Fibroblast of skin of left quadriceps (primary cell): ENCODE measurements at regions not wholly inside any gene's neighbourhood (a gene's known extent, or its start where the extent isn't known, plus 50 kb on each side); places are given as distances from the start of the nearest gene placed in this dataset.
"Not testable (repeated sequence)": the region's sequence is repeated elsewhere in the genome, so short reads cannot be mapped to it uniquely, and the experiment has no call there.

Source experiments
- DNase-seq, 2 experiments: peaks; one replicate each; pipeline ENCODE4 v3.0.0-alpha.2; 2013; ENCODE audit warnings: low read depth in 2 of 2

GRCh38 chr2:100741880-100742276, 78.1 kb upstream of the NPAS2 start:
- no peak for DNase-seq

- peak; percentile 99 for DNase-seq
These were observed 77.4 kb upstream of the NPAS2 start for GRCh38 chr2:100742277-100743254.

- DNase-seq = no peak
These were observed 76.2 kb upstream of the NPAS2 start for GRCh38 chr2:100743741-100744140.

GRCh38 chr2:100744184-100744583, 75.8 kb upstream of the NPAS2 start:
- DNase-seq = no peak

GRCh38 chr2:100744589-100744988, 75.3 kb upstream of the NPAS2 start:
- DNase-seq = no peak

GRCh38 chr2:100745604-100746003, 74.3 kb upstream of the NPAS2 start:
- no peak for DNase-seq

GRCh38 chr2:100747551-100747950, 72.4 kb upstream of the NPAS2 start:
- no peak for DNase-seq

GRCh38 chr2:100747996-100748615, 71.8 kb upstream of the NPAS2 start:
- DNase-seq = no peak

GRCh38 chr2:100748673-100749072, 71.3 kb upstream of the NPAS2 start:
- DNase-seq = no peak

GRCh38 chr2:100749771-100750542, 70.0 kb upstream of the NPAS2 start:
- no peak for DNase-seq

GRCh38 chr2:100751871-100752625, 67.9 kb upstream of the NPAS2 start:
- DNase-seq = not testable (repeated sequence)

GRCh38 chr2:100752628-100753333, 67.2 kb upstream of the NPAS2 start:
- DNase-seq = peak; percentile 81 to 83

- no peak for DNase-seq
These were observed 66.5 kb upstream of the NPAS2 start for GRCh38 chr2:100753444-100753843.

- DNase-seq = no peak
These were observed 66.1 kb upstream of the NPAS2 start for GRCh38 chr2:100753881-100754280.

GRCh38 chr2:100754951-100755350, 65.0 kb upstream of the NPAS2 start:
- no peak for DNase-seq

GRCh38 chr2:100755441-100755840, 64.5 kb upstream of the NPAS2 start:
- DNase-seq = no peak

- peak; percentile 63 to 64 for DNase-seq
These were observed 63.2 kb upstream of the NPAS2 start for GRCh38 chr2:100756704-100757103.

- DNase-seq = peak; percentile 70 to 72
These were observed 62.1 kb upstream of the NPAS2 start for GRCh38 chr2:100757621-100758394.

- DNase-seq = no peak
These were observed 60.0 kb upstream of the NPAS2 start for GRCh38 chr2:100759901-100760300.

- no peak for DNase-seq
These were observed 58.6 kb upstream of the NPAS2 start for GRCh38 chr2:100761365-100761764.
